ENCODE measurements at regions not wholly inside any gene's neighbourhood (a gene's known extent, or its start where the extent isn't known, plus 50 kb on each side); places are given as distances from the start of the nearest gene placed in this dataset.

DNA sequence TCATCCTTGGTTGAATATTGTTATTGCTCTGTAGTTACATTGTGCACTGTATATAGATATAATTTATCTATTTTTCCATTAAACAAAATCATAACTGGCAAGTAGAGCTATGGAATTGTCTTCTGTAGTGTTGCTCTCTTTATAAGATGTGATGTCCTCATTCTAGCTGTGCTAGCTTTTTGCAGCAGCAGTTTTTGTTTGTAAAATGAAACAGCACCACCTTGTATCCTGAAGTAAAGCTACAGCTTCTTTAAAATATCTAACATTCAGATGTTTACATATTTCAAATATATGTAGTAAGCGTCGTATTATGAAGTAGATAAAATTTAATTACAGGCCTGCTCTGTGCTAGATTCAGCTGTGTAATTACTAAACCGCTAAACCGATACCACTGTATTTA lies 328.8 kb upstream of the MANEA start:
- TF ChIP-seq, protein P1, sequence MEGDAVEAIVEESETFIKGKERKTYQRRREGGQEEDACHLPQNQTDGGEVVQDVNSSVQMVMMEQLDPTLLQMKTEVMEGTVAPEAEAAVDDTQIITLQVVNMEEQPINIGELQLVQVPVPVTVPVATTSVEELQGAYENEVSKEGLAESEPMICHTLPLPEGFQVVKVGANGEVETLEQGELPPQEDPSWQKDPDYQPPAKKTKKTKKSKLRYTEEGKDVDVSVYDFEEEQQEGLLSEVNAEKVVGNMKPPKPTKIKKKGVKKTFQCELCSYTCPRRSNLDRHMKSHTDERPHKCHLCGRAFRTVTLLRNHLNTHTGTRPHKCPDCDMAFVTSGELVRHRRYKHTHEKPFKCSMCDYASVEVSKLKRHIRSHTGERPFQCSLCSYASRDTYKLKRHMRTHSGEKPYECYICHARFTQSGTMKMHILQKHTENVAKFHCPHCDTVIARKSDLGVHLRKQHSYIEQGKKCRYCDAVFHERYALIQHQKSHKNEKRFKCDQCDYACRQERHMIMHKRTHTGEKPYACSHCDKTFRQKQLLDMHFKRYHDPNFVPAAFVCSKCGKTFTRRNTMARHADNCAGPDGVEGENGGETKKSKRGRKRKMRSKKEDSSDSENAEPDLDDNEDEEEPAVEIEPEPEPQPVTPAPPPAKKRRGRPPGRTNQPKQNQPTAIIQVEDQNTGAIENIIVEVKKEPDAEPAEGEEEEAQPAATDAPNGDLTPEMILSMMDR (IDR thresholded peaks at IDR 0.05), result no peak
- no peak for TF ChIP-seq POLR2AphosphoS5 (IDR thresholded peaks at IDR 0.05)

Measured in suprapubic skin (tissue), 3 donors.